ENCODE measurements at regions not wholly inside any gene's neighbourhood (a gene's known extent, or its start where the extent isn't known, plus 50 kb on each side); places are given as distances from the start of the nearest gene placed in this dataset.

- no peaks in the 10 kb centered on the region for H3K27me3 ChIP-seq (ENCODE audit: control insufficient read depth in 4 of 4, insufficient read depth in 4 of 4, low read length in 3 of 4)
- TF ChIP-seq YY1 (IDR thresholded peaks at IDR 0.05), result no peak
- no peak for TF ChIP-seq MAX (IDR thresholded peaks at IDR 0.05)
- TF ChIP-seq HNF4A (conservative IDR thresholded peaks at IDR 0.05), result no peak
- TF ChIP-seq ATF3 (IDR thresholded peaks at IDR 0.05), result no peak
- TF ChIP-seq SP1 (IDR thresholded peaks at IDR 0.05), result no peak
- no peak for TF ChIP-seq TAF1 (conservative IDR thresholded peaks at IDR 0.05)
- no peak for TF ChIP-seq FOXA1 (IDR thresholded peaks at IDR 0.05)
- no peak for TF ChIP-seq RAD21 (IDR thresholded peaks at IDR 0.05)
- peaks cover 2 to 9% (median 6%) of the 10 kb centered on the region in 4 donors for H3K9me3 ChIP-seq (ENCODE audit: control insufficient read depth in 4 of 4, low read length in 3 of 4)
- no peaks in the 10 kb centered on the region for H3K36me3 ChIP-seq (ENCODE audit: control insufficient read depth in 4 of 4, insufficient read depth in 3 of 4, low read depth in 1 of 4, low read length in 3 of 4)
- no peak overlapping the region for H3K27ac ChIP-seq (ENCODE audit: low read depth in 1 of 2, low read length in 2 of 2)
- no peak for DNase-seq (ENCODE audit: low spot score)
- H3K4me3 ChIP-seq (ENCODE audit: low read depth in 1 of 3, low read length in 3 of 3), result no peak overlapping the region
- 22% methylated on average over 1 of the region's 1 CpG for WGBS
- no peak overlapping the region for H3K9ac ChIP-seq (ENCODE audit: low read depth in 1 of 2, low read length in 2 of 2)
- no peaks in the 10 kb centered on the region for H3K4me1 ChIP-seq (ENCODE audit: control insufficient read depth in 4 of 4, insufficient read depth in 4 of 4, low read length in 3 of 4)
These were observed 547.5 kb downstream of the KCNH5 start for GRCh38 chr14:62497708-62498107.

- Histone ChIP-seq H3K27ac (ENCODE audit: low read depth in 1 of 2, low read length in 2 of 2) (no peak overlapping the region), H3K36me3 (ENCODE audit: control insufficient read depth in 4 of 4, insufficient read depth in 3 of 4, low read depth in 1 of 4, low read length in 3 of 4) (no peaks in the 10 kb centered on the region), H3K27me3 (ENCODE audit: control insufficient read depth in 4 of 4, insufficient read depth in 4 of 4, low read length in 3 of 4) (no peaks in the 10 kb centered on the region), H3K9ac (ENCODE audit: low read depth in 1 of 2, low read length in 2 of 2) (no peak overlapping the region), H3K4me3 (ENCODE audit: low read depth in 1 of 3, low read length in 3 of 3) (no peak overlapping the region), H3K4me1 (ENCODE audit: control insufficient read depth in 4 of 4, insufficient read depth in 4 of 4, low read length in 3 of 4) (no peaks in the 10 kb centered on the region), H3K9me3 (ENCODE audit: control insufficient read depth in 4 of 4, low read length in 3 of 4) (peaks cover 1 to 9% (median 6%) of the 10 kb centered on the region in 4 donors)
- DNase-seq (ENCODE audit: low spot score), result no peak
- TF ChIP-seq ATF3 (IDR thresholded peaks at IDR 0.05) (no peak), NR2F2 (IDR thresholded peaks at IDR 0.05) (no peak), RXRA (IDR thresholded peaks at IDR 0.05) (no peak), YY1 (IDR thresholded peaks at IDR 0.05) (no peak), MAX (IDR thresholded peaks at IDR 0.05) (no peak), HNF4A (conservative IDR thresholded peaks at IDR 0.05) (no peak), EGR1 (IDR thresholded peaks at IDR 0.05; ENCODE audit: low read depth in 2 of 2) (no peak), REST (IDR thresholded peaks at IDR 0.05) (no peak), TAF1 (conservative IDR thresholded peaks at IDR 0.05) (no peak), SP1 (IDR thresholded peaks at IDR 0.05) (no peak), HNF4G (IDR thresholded peaks at IDR 0.05) (no peak), RAD21 (IDR thresholded peaks at IDR 0.05) (no peak), GABPA (IDR thresholded peaks at IDR 0.05 in 1 of 2, conservative IDR thresholded peaks at IDR 0.05 in 1 of 2) (no peak), JUND (IDR thresholded peaks at IDR 0.05) (no peak), CTCF (IDR thresholded peaks at IDR 0.05; ENCODE audit: low read depth, low read length, missing input control) (no peak), ZBTB33 (IDR thresholded peaks at IDR 0.05) (no peak), FOXA1 (IDR thresholded peaks at IDR 0.05) (no peak), FOXA2 (IDR thresholded peaks at IDR 0.05) (no peak)
- 85% methylated on average over 1 of the region's 1 CpG for WGBS
These were observed 544.1 kb downstream of the KCNH5 start for GRCh38 chr14:62501021-62501750.
